Hematopoietic multipotent progenitor cell treated with erythropoietin and hydrocortisone succinate and interleukin-3 and kit ligand, for 17 days (in vitro differentiated cells): ENCODE measurements at regions not wholly inside any gene's neighbourhood (a gene's known extent, or its start where the extent isn't known, plus 50 kb on each side); places are given as distances from the start of the nearest gene placed in this dataset.

Experiments
- DNase-seq: peaks from one replicate; pipeline ENCODE4 v3.0.0-alpha.2; 2015; ENCODE audit warnings: low spot score

DNA sequence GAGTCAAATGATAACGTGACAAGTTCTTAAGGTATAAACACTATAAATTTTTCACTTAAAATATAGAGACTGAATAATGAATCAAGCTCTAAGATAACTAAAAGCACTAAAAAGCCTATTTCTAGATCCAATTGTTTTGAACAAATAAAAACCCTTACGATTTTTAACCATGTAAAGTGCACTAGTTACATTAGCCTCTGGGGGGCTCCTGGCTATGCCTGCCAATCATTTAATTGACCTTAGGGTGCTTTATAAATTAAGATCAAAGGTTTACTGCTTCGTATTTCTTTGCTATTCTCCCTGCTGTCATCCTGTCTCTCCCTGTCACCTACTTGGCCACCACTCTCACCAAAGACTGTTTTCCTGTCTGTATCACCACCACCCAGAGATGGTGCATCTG is 133.4 kb downstream of the ESM1 start:
- no peak for DNase-seq

GRCh38 chr5:54851449-54851848 is 133.9 kb downstream of the ESM1 start:
- DNase-seq, result no peak

DNA sequence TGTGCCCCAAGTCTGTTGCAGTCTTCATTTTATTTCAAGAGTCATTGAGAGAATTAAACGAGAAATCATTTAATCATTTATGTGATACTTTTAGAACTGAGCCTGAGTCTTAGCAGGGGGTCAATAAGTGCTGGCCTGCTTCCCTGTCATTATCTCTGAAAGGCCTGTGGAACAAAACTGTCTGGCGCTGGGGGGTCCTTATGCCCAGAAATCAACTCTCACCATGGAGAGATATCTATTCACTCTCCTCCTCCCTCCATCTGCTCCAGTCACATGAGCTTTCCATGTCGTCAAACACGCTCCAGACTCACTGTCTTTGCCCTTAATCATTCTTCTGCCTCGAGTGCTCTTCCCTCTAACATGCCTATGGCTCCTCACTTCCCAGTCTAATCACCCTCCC is 136.8 kb downstream of the ESM1 start:
- no peak for DNase-seq

- no peak for DNase-seq
Measured at GRCh38 chr5:54845567-54845941, 139.8 kb downstream of the ESM1 start.

GRCh38 chr5:54844905-54845566 is 140.4 kb downstream of the ESM1 start:
- no peak for DNase-seq

GRCh38 chr5:54844266-54844665 is 141.1 kb downstream of the ESM1 start:
- no peak for DNase-seq

DNA sequence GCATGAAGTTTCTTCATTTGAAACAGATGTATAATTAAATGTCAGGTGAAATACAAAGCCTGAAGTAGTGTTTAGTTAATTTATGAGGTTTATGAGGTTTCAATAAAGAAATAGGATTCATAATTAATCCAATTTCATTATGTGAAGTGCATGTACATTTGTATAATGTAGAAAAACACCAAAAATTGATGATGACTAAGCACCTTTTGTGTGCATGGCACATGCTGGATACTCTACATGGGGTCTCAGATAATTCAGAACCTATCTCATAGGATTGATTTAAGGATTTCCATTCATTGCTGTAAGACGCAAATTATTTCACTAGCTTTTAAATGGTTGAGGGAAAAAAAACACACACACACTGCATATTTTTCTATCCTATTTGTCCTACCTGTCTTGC is 143.9 kb downstream of the ESM1 start:
- DNase-seq, result no peak

- no peak for DNase-seq
Measured at GRCh38 chr5:54838843-54839242, 146.6 kb downstream of the ESM1 start.

DNA sequence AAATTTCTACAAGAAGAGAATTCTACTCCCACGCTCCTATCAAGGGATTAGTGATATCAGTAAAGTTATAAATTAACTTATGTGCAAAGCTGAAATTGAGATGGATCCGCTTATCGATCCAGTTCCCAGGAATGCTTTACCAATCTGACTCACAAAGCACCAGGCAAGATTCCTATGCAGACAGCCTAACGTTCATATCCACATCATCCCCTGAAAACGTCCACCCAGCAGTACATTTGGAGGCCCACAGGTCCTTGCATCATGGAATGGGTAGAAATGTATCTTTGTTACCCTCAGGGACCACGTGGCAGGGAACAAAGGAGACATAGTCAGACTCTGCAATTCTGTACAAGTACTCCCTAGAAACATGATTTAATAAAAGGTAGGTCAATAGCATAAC is 147.4 kb downstream of the ESM1 start:
- DNase-seq, result no peak

- DNase-seq, result no peak
Measured at GRCh38 chr5:54837093-54837492, 148.3 kb downstream of the ESM1 start.

DNA sequence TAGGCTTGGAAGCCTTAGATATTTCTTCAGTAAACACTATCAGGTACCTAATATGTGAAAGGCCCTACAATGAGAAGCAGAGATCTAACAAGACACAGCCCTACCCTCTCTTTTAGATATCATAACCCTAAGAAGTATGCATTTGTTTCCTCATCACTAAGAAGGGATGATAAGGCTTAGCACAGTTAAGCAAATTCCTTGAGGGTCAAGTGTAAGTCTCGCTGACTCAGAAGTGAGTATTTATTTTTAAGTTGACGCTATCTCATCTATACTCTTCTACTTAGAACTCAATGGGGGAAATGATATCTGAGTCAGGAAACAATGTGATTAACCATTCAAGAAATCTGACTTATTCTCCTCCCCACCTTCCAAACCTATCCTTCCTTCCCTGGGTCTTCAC is 149.7 kb downstream of the ESM1 start:
- DNase-seq, result no peak

GRCh38 chr5:54834121-54834842 is 151.1 kb downstream of the ESM1 start:
- DNase-seq, result no peak

- no peak for DNase-seq
Measured at GRCh38 chr5:54833590-54833989, 151.8 kb downstream of the ESM1 start.

GRCh38 chr5:54832858-54833257 is 152.5 kb downstream of the ESM1 start:
- DNase-seq, result no peak

GRCh38 chr5:54832045-54832444 is 153.3 kb downstream of the ESM1 start:
- DNase-seq, result no peak

DNA sequence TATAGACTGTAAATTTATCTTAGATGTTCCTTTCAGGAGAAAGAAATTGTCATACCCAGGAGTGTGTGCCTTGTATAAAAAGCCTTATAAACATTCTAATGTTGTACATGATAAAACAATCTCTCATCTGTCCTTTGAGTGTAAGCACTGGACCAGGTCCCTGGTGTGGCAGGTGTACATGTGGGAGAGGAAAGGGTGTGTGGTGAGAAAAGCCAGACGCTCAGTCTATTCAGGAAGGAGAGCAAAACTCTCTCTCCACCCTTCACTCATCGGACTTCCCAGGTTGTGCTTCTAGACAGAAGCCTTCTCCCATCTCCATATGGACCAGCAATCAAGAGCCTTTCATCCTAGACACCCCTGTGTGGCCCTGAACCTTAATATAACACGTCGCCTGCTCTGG is 154.2 kb downstream of the ESM1 start:
- DNase-seq, result no peak

DNA sequence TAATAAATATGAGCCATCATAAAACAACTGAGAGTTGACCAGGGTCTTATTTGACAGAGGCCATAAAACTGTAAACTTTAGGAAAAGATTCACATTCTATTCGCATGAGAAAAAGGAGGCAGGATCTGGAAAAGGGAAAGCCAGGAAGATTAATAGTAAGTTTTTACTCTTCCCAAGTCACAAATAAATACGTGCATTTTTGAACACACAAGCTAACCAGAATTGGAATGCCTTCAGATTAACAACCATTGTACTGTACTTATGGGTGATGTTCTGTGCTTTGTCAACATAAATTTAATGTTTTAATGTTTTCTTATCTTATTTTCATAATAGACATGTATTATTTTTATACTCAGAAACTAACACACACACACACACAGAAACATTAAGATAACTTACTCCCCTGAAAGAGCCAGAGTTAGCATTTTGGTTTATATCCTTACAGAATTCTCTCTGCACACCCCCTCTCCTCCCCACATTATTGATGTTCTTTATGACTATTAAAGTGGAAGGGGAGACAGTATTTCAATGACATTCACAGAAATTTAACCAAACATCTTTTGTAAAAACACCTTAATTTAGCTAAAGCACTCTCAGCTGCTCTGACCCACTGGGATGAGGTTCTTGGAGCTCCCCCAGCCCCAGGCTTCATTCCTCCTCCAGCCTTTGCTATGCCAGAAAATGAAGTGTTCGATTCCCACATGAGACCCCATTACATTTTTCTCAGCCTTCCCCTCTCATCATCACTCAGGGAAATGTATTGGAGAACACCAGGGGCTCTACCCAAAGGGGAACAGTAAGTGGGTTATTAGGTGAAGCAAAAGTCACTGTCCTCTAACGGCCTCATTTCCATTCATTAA is 155.5 kb downstream of the ESM1 start:
- DNase-seq, result no peak

DNA sequence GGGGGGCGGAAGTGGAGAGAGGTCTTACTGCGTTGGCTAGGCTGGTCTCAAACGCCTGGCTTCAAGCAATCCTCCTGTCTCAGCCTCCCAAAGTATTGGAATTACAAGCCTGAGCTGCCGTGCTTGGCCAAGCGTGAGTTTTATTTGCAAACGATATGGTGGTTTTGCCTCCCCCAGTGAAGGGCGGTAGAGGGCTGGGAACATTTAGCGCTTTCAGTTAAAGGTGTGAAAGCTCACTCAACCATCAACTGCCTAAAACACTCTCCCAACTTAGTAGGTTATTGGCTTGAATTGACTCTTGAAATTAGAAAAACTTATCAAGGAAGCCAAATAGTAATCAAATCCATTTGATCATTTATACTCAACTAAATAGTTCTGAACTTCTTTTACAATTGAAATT is 156.3 kb downstream of the ESM1 start:
- DNase-seq, result no peak

GRCh38 chr5:54828151-54828550 is 157.2 kb downstream of the ESM1 start:
- DNase-seq, result no peak

GRCh38 chr5:54825005-54825404 is 160.4 kb downstream of the ESM1 start:
- no peak for DNase-seq

DNA sequence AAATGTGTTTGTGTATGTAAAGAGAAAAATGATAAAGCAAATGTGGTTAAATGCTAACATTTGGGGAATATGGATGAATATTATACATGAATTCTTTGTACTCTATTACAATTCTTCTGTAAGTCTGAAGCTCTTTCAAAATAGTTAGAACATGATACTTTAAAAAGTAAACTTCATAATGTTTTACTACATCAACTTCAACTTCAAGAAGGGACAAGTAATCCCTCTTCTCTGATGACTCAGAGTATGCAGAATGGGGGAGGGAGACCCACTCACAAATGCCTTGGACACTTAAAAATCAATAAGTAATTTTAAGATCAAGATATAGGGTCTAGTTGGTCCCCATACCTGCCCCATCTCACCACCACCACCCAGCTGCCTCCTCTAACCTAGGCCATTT is 162.4 kb downstream of the ESM1 start:
- DNase-seq, result no peak

DNA sequence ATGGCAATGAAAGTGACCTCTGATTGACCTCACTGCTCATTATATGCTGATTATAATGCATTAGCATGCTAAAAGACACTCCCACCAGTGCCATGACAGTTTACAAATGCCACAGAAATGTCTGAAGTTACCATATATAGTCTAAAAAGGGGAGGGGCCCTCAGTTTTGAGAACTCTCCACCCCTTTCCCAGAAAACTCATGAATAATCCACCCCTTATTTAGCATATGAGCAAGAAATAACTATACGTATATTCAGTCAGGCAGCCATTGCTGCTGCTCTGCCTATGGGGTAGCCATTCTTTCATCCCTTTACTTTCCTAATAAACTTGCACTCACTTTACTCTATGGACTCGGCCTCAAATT is 163.1 kb downstream of the ESM1 start:
- no peak for DNase-seq
